ENCODE measurements at regions not wholly inside any gene's neighbourhood (a gene's known extent, or its start where the extent isn't known, plus 50 kb on each side); places are given as distances from the start of the nearest gene placed in this dataset.

- Mint-ChIP-seq H3K9me3 (no peaks in the 10 kb centered on the region), H3K36me3 (no peaks in the 10 kb centered on the region), H3K27ac (no peak overlapping the region), H3K4me3 (no peak overlapping the region), H3K27me3 (peaks cover 3 to 7% of the 10 kb centered on the region in 2 donors), H3K4me1 (peaks cover 7 to 11% (median 10%) of the 10 kb centered on the region in 3 donors)
- H3K9me3 ChIP-seq: no peaks in the 10 kb centered on the region
- no peaks in the 10 kb centered on the region for H3K36me3 ChIP-seq (ENCODE audit: control insufficient read depth in 2 of 2, extremely low read depth in 1 of 2, insufficient read depth in 1 of 2, low read length in 1 of 2)
- WGBS (ENCODE audit: insufficient coverage): 57% methylated on average over 1 of the region's 4 CpGs
- peaks cover 0 to 2% of the 10 kb centered on the region in 2 experiments for H3K27me3 ChIP-seq (replicated peaks in 1 of 2; ENCODE audit: control insufficient read depth in 2 of 2, extremely low read depth in 1 of 2, insufficient read depth in 2 of 2, low read length in 1 of 2)
- POLR2A ChIA-PET: interaction anchor here in 1 of 2 donors (0.6 kb wide), 1 partner anchor 1421 kb away, joined by 4 read pairs; no protein-coding TSS in a partner anchor
- peaks cover 0 to 3% of the 10 kb centered on the region in 2 experiments for H3K4me1 ChIP-seq (ENCODE audit: control insufficient read depth in 1 of 2, extremely low read depth in 1 of 2, insufficient read depth in 2 of 2, low read length in 2 of 2)
- ATAC-seq (replicated peaks in 1 of 4): no peak
- no peak for DNase-seq
- CTCF ChIA-PET: interaction anchor here (0.9 to 1.4 kb wide), 2 partner anchors 9 kb away, joined by 3 to 4 read pairs; no protein-coding TSS in a partner anchor
- no peak overlapping the region for H3K4me3 ChIP-seq (ENCODE audit: control insufficient read depth in 1 of 2, extremely low read depth in 1 of 2, low read length in 1 of 2)
- no peak overlapping the region for H3K27ac ChIP-seq (ENCODE audit: low read length)
These were observed 254.5 kb upstream of the RPS6KA3 start for GRCh38 chrX:20521222-20521621.

GRCh38 chrX:20519826-20520225, 253.1 kb upstream of the RPS6KA3 start:
- no peaks in the 10 kb centered on the region for H3K9me3 Mint-ChIP-seq
- Histone ChIP-seq H3K4me3 (ENCODE audit: control insufficient read depth in 1 of 2, extremely low read depth in 1 of 2, low read length in 1 of 2) (no peak overlapping the region), H3K27me3 (replicated peaks in 1 of 2; ENCODE audit: control insufficient read depth in 2 of 2, extremely low read depth in 1 of 2, insufficient read depth in 2 of 2, low read length in 1 of 2) (peaks cover 0 to 2% of the 10 kb centered on the region in 2 experiments), H3K9me3 (no peaks in the 10 kb centered on the region), H3K27ac (ENCODE audit: low read length) (no peak overlapping the region), H3K36me3 (ENCODE audit: control insufficient read depth in 2 of 2, extremely low read depth in 1 of 2, insufficient read depth in 1 of 2, low read length in 1 of 2) (no peaks in the 10 kb centered on the region), H3K4me1 (ENCODE audit: control insufficient read depth in 1 of 2, extremely low read depth in 1 of 2, insufficient read depth in 2 of 2, low read length in 2 of 2) (peaks cover 0 to 3% of the 10 kb centered on the region in 2 experiments)
- no peak for ATAC-seq (replicated peaks in 1 of 4)
- ChIA-PET CTCF (interaction anchor here in 1 of 2 donors (1.4 kb wide), 1 partner anchor 10 kb away, joined by 3 read pairs; no protein-coding TSS in a partner anchor), POLR2A (no interaction called here)
- H3K27me3 Mint-ChIP-seq: peaks cover 3 to 7% of the 10 kb centered on the region in 2 donors
- H3K36me3 Mint-ChIP-seq: no peaks in the 10 kb centered on the region
- H3K4me3 Mint-ChIP-seq: no peak overlapping the region
- WGBS (ENCODE audit: insufficient coverage): no CpG with 5 or more reads among the region's 5 CpGs
- no peak for DNase-seq
- H3K4me1 Mint-ChIP-seq: peaks cover 7 to 18% (median 16%) of the 10 kb centered on the region in 3 donors
- no peak overlapping the region for H3K27ac Mint-ChIP-seq

DNA sequence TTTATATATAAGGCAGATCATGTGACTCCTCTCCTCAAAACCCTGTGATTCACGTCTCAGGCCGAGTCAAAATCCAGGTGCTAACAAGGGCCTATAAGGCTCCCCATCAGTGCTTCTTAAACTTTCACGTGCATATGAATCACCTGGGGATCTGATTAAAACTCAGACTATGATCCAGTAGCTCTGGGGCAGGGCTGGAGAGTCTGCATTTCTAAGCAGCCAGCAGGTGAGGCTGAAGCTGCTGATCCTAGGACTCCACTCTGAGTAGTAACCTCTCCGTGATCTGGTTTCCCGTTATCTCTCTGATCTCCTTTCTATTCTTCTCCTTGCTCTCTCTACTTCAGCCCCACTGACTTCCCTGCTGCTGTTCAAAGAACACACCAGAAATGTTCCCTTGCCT, 252.4 kb upstream of the RPS6KA3 start:
- Histone ChIP-seq H3K27ac (ENCODE audit: low read length) (no peak overlapping the region), H3K4me1 (ENCODE audit: control insufficient read depth in 1 of 2, extremely low read depth in 1 of 2, insufficient read depth in 2 of 2, low read length in 2 of 2) (peaks cover 0 to 3% of the 10 kb centered on the region in 2 experiments), H3K4me3 (ENCODE audit: control insufficient read depth in 1 of 2, extremely low read depth in 1 of 2, low read length in 1 of 2) (no peak overlapping the region), H3K27me3 (replicated peaks in 1 of 2; ENCODE audit: control insufficient read depth in 2 of 2, extremely low read depth in 1 of 2, insufficient read depth in 2 of 2, low read length in 1 of 2) (peaks cover 0 to 2% of the 10 kb centered on the region in 2 experiments), H3K36me3 (ENCODE audit: control insufficient read depth in 2 of 2, extremely low read depth in 1 of 2, insufficient read depth in 1 of 2, low read length in 1 of 2) (no peaks in the 10 kb centered on the region), H3K9me3 (no peaks in the 10 kb centered on the region)
- DNase-seq (no peak), ATAC-seq (replicated peaks in 1 of 4) (no peak)
- 44% methylated on average over 2 of the region's 5 CpGs for WGBS (ENCODE audit: insufficient coverage)
- H3K4me3 Mint-ChIP-seq: no peak overlapping the region
- H3K4me1 Mint-ChIP-seq: peaks cover 6 to 16% (median 15%) of the 10 kb centered on the region in 3 donors
- ChIA-PET CTCF (no interaction called here), POLR2A (no interaction called here)
- H3K36me3 Mint-ChIP-seq: no peaks in the 10 kb centered on the region
- peaks cover 3 to 7% of the 10 kb centered on the region in 2 donors for H3K27me3 Mint-ChIP-seq
- H3K27ac Mint-ChIP-seq: no peak overlapping the region
- no peaks in the 10 kb centered on the region for H3K9me3 Mint-ChIP-seq

GRCh38 chrX:20517565-20517964, 250.9 kb upstream of the RPS6KA3 start:
- DNase-seq (no peak), ATAC-seq (replicated peaks in 1 of 4) (no peak)
- Mint-ChIP-seq H3K27ac (no peak overlapping the region), H3K27me3 (peaks cover 3 to 7% of the 10 kb centered on the region in 2 donors), H3K9me3 (no peaks in the 10 kb centered on the region), H3K4me1 (peaks cover 0 to 8% (median 6%) of the 10 kb centered on the region in 3 donors), H3K4me3 (no peak overlapping the region), H3K36me3 (no peaks in the 10 kb centered on the region)
- WGBS (ENCODE audit: insufficient coverage): no CpG with 5 or more reads among the region's 1 CpG
- Histone ChIP-seq H3K4me1 (ENCODE audit: control insufficient read depth in 1 of 2, extremely low read depth in 1 of 2, insufficient read depth in 2 of 2, low read length in 2 of 2) (no peaks in the 10 kb centered on the region), H3K9me3 (no peaks in the 10 kb centered on the region), H3K27ac (ENCODE audit: low read length) (no peak overlapping the region), H3K4me3 (ENCODE audit: control insufficient read depth in 1 of 2, extremely low read depth in 1 of 2, low read length in 1 of 2) (no peak overlapping the region), H3K27me3 (replicated peaks in 1 of 2; ENCODE audit: control insufficient read depth in 2 of 2, extremely low read depth in 1 of 2, insufficient read depth in 2 of 2, low read length in 1 of 2) (peaks cover 0 to 2% of the 10 kb centered on the region in 2 experiments), H3K36me3 (ENCODE audit: control insufficient read depth in 2 of 2, extremely low read depth in 1 of 2, insufficient read depth in 1 of 2, low read length in 1 of 2) (no peaks in the 10 kb centered on the region)
- CTCF ChIA-PET: interaction anchor here in 1 of 2 donors (0.8 to 1.3 kb wide), 3 partner anchors 10 to 15 kb away, joined by 3 to 8 read pairs (median 3); no protein-coding TSS in a partner anchor
- POLR2A ChIA-PET: no interaction called here

GRCh38 chrX:20515841-20516461, 249.2 kb upstream of the RPS6KA3 start:
- H3K27me3 ChIP-seq (replicated peaks in 1 of 2; ENCODE audit: control insufficient read depth in 2 of 2, extremely low read depth in 1 of 2, insufficient read depth in 2 of 2, low read length in 1 of 2): no peaks in the 10 kb centered on the region
- no peaks in the 10 kb centered on the region for H3K9me3 Mint-ChIP-seq
- H3K4me1 ChIP-seq (ENCODE audit: control insufficient read depth in 1 of 2, extremely low read depth in 1 of 2, insufficient read depth in 2 of 2, low read length in 2 of 2): no peaks in the 10 kb centered on the region
- ATAC-seq (replicated peaks in 1 of 4) (peak in 2 of 4 experiments; percentile 41 to 78), DNase-seq (no peak)
- H3K4me1 Mint-ChIP-seq: peaks cover 0 to 8% (median 6%) of the 10 kb centered on the region in 3 donors
- H3K4me3 ChIP-seq (ENCODE audit: control insufficient read depth in 1 of 2, extremely low read depth in 1 of 2, low read length in 1 of 2): no peak overlapping the region
- peaks cover 3 to 12% of the 10 kb centered on the region in 2 donors for H3K27me3 Mint-ChIP-seq
- no peak overlapping the region for H3K27ac Mint-ChIP-seq
- H3K9me3 ChIP-seq: no peaks in the 10 kb centered on the region
- no peak overlapping the region for H3K4me3 Mint-ChIP-seq
- ChIA-PET CTCF (interaction anchor here in 1 of 2 donors (0.5 to 1.3 kb wide), 2 partner anchors 14 to 1523 kb away, joined by 6 to 8 read pairs; no protein-coding TSS in a partner anchor), POLR2A (interaction anchor here in 1 of 2 donors (0.6 to 0.7 kb wide), 2 partner anchors 31 to 1123 kb away, joined by 4 to 9 read pairs; no protein-coding TSS in a partner anchor)
- no peaks in the 10 kb centered on the region for H3K36me3 Mint-ChIP-seq
- no peaks in the 10 kb centered on the region for H3K36me3 ChIP-seq (ENCODE audit: control insufficient read depth in 2 of 2, extremely low read depth in 1 of 2, insufficient read depth in 1 of 2, low read length in 1 of 2)
- no CpG with 5 or more reads among the region's 1 CpG for WGBS (ENCODE audit: insufficient coverage)
- no peak overlapping the region for H3K27ac ChIP-seq (ENCODE audit: low read length)

- Mint-ChIP-seq H3K27ac (no peak overlapping the region), H3K36me3 (no peaks in the 10 kb centered on the region), H3K27me3 (peaks cover 3 to 11% of the 10 kb centered on the region in 2 donors), H3K4me1 (peaks cover 0 to 8% (median 6%) of the 10 kb centered on the region in 3 donors), H3K4me3 (no peak overlapping the region), H3K9me3 (no peaks in the 10 kb centered on the region)
- no peaks in the 10 kb centered on the region for H3K27me3 ChIP-seq (replicated peaks in 1 of 2; ENCODE audit: control insufficient read depth in 2 of 2, extremely low read depth in 1 of 2, insufficient read depth in 2 of 2, low read length in 1 of 2)
- no peaks in the 10 kb centered on the region for H3K9me3 ChIP-seq
- H3K36me3 ChIP-seq (ENCODE audit: control insufficient read depth in 2 of 2, extremely low read depth in 1 of 2, insufficient read depth in 1 of 2, low read length in 1 of 2): no peaks in the 10 kb centered on the region
- no peak for DNase-seq
- ATAC-seq (replicated peaks in 1 of 4): no peak
- WGBS (ENCODE audit: insufficient coverage): 40% methylated on average over 1 of the region's 1 CpG
- H3K4me1 ChIP-seq (ENCODE audit: control insufficient read depth in 1 of 2, extremely low read depth in 1 of 2, insufficient read depth in 2 of 2, low read length in 2 of 2): no peaks in the 10 kb centered on the region
- CTCF ChIA-PET: interaction anchor here in 1 of 2 donors (0.6 kb wide), 1 partner anchor 1227 kb away, joined by 3 read pairs; no protein-coding TSS in a partner anchor
- POLR2A ChIA-PET: no interaction called here
- no peak overlapping the region for H3K4me3 ChIP-seq (ENCODE audit: control insufficient read depth in 1 of 2, extremely low read depth in 1 of 2, low read length in 1 of 2)
- no peak overlapping the region for H3K27ac ChIP-seq (ENCODE audit: low read length)
These were observed 247.6 kb upstream of the RPS6KA3 start for GRCh38 chrX:20514358-20514757.

Measured in T-cell (primary cell).